ENCODE measurements at regions not wholly inside any gene's neighbourhood (a gene's known extent, or its start where the extent isn't known, plus 50 kb on each side); places are given as distances from the start of the nearest gene placed in this dataset.

GRCh38 chr12:126361804-126362203 is 1296.6 kb downstream of the AACS start:
- H3K4me3 ChIP-seq (ENCODE audit: low read depth, low read length), result no peak overlapping the region
- no peak for TF ChIP-seq CTCF (conservative IDR thresholded peaks at IDR 0.05; ENCODE audit: low read depth, low read length)
- DNase-seq (ENCODE audit: low read depth), result no peak

GRCh38 chr12:126362493-126362892 is 1297.3 kb downstream of the AACS start:
- DNase-seq (ENCODE audit: low read depth), result no peak
- no peak overlapping the region for H3K4me3 ChIP-seq (ENCODE audit: low read depth, low read length)
- no peak for TF ChIP-seq CTCF (conservative IDR thresholded peaks at IDR 0.05; ENCODE audit: low read depth, low read length)

- no peak for TF ChIP-seq CTCF (conservative IDR thresholded peaks at IDR 0.05; ENCODE audit: low read depth, low read length)
- DNase-seq (ENCODE audit: low read depth), result no peak
- no peak overlapping the region for H3K4me3 ChIP-seq (ENCODE audit: low read depth, low read length)
These were observed 1297.7 kb downstream of the AACS start for GRCh38 chr12:126362964-126363363.

- H3K4me3 ChIP-seq (ENCODE audit: low read depth, low read length), result no peak overlapping the region
- TF ChIP-seq CTCF (conservative IDR thresholded peaks at IDR 0.05; ENCODE audit: low read depth, low read length), result peak; percentile 2
- DNase-seq (ENCODE audit: low read depth), result no peak
These were observed 1304.5 kb downstream of the AACS start for GRCh38 chr12:126369487-126370463.

GRCh38 chr12:126383506-126383905 is 1318.3 kb downstream of the AACS start:
- TF ChIP-seq CTCF (conservative IDR thresholded peaks at IDR 0.05; ENCODE audit: low read depth, low read length), result no peak
- DNase-seq (ENCODE audit: low read depth), result no peak
- H3K4me3 ChIP-seq (ENCODE audit: low read depth, low read length), result no peak overlapping the region

- no peak for TF ChIP-seq CTCF (conservative IDR thresholded peaks at IDR 0.05; ENCODE audit: low read depth, low read length)
- no peak for DNase-seq (ENCODE audit: low read depth)
- no peak overlapping the region for H3K4me3 ChIP-seq (ENCODE audit: low read depth, low read length)
These were observed 1318.9 kb downstream of the AACS start for GRCh38 chr12:126384026-126384564.
